SK-N-MC (cell line): ENCODE measurements at regions not wholly inside any gene's neighbourhood (a gene's known extent, or its start where the extent isn't known, plus 50 kb on each side); places are given as distances from the start of the nearest gene placed in this dataset.

ENCODE experiments used
- EZH2 ChIP-seq: fragments of 200-600 bp; sonication (generic); IDR thresholded peaks from one replicate; pipeline ENCODE4 v1.6.1; 2017; ENCODE audit warnings: antibody characterized with exemption
- FOXP2 ChIP-seq: optimal IDR thresholded peaks from 2 replicates; pipeline ENCODE3; 2011; ENCODE audit warnings: mild to moderate bottlenecking, moderate library complexity; ENCODE audit not compliant: insufficient read depth; ENCODE audit errors: extremely low read length, control extremely low read depth
- POLR2AphosphoS5 ChIP-seq: IDR thresholded peaks from 2 replicates; pipeline ENCODE4 v1.6.1; 2012; ENCODE audit warnings: mild to moderate bottlenecking, low read depth, low read length, borderline replicate concordance

- no peak for TF ChIP-seq POLR2AphosphoS5
- no peak for TF ChIP-seq EZH2
- no peak for TF ChIP-seq FOXP2
Observed at GRCh38 chr18:28884304-28884703, 707.4 kb upstream of the CDH2 start.
